GM18499 (cell line): ENCODE measurements at regions not wholly inside any gene's neighbourhood (a gene's known extent, or its start where the extent isn't known, plus 50 kb on each side); places are given as distances from the start of the nearest gene placed in this dataset.

Experiments used
- ATAC-seq: cut with Tn5 transposase; IDR thresholded peaks from one replicate; pipeline ENCODE4 v1.9.1; 2021; ENCODE audit warnings: moderate number of reproducible peaks; ENCODE audit not compliant: insufficient read depth, unreplicated experiment

DNA sequence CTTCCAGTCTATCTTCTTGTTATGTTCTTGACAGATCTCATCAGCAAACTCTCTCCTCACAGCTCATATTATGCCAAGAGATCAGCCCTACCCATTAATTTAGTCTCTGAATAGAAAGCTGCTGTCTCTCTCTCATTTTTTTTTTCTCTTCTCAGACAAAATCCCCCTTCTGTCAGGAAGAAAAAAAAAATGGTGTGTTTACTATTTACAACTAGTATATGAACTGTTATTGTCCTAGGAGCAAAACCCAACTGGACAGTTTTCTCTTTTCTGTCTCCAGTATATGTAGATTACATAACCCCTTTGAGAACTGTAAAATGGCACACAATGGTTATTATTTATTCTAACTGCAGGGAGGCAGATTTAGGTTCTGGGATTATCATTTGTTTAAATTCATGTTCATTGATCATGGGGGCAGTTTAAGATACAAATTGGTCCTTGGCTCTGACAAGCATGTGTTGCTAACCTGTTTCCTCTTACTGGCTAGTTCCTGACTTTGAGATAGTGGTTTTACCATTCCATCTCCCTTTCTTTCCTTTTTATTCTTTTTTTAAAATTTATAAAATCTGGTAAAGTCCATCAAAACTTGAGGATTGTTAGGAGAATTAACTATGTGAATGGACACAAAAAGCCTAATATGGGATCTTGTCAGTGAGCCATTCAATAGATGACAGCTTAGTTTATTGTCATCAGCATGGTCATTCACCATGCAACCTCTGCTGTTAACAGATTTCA is 210.0 kb upstream of the PAPPA start:
- ATAC-seq: no peak

DNA sequence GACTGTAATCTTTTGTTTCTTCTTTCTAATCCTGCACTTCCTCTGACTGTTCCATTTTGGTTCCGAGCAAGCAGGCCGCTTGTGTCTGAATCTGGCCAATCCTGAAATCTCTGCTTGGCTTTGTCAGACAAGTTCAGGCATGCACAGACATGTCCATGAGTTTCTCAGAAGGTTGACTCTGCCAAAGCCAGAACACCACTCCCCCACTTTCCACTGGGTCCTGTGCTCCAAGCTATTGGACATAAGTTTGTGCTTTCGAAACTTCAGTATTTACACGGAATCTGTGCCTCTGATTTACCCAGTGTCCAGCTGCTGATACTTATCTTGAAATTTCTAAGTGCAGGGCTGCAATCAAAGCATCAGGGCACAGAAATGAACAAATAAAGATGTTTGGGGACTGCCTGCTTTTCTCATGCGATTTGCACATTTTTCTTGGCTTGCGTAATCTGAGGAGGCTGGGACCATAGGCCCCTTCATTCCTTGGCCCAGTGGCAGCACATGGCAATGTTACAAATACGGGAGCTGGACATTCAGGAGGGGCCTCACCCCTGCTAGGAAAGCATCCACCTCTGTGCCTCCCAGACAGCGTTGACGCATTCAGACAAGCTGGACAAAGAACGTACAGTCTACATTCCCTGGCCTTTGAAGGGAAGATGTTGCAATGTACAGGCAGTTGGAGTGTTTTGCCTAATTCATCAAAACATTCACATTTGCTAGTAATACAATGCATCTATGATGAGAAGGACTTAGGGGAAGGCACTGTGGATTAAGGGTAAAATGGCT is 209.2 kb upstream of the PAPPA start:
- no peak for ATAC-seq

DNA sequence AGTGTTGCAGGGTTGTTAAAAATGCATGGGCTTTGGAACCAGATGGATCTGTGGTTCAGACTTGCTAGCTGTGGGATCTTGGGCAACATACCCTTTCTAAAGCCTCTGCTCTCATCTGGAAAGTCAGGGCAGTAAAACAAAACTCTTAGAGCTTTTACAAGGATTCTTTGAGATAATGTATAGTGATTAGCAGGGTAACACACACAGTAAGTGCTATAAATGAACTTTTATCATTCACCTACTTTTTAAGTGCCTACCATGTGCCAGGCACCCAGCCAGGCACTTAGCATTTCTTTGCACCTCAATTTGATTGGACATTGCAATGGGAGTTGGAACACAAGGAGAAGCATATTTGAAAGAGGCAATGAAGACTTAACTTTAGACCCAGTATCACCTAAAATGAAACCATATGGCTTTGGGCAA is 208.6 kb upstream of the PAPPA start:
- no peak for ATAC-seq

DNA sequence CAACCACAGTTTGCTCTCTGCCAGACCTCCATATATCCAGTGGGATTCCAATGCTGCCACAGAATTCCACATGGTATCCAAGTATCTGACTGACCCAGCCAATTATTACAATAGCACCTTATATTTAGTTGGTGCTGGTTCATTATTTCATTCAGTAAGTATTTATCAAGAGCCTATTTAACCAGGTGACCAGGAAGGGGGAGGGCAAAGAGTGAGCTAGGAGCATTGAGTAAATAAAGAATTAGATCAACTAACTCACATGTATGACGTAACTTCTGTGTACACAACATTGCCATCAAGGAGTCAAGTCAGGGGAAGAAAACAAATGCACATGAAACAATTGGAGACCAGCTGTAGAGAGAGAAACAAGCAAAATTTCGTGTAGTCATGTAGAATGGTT is 207.1 kb upstream of the PAPPA start:
- ATAC-seq: no peak

DNA sequence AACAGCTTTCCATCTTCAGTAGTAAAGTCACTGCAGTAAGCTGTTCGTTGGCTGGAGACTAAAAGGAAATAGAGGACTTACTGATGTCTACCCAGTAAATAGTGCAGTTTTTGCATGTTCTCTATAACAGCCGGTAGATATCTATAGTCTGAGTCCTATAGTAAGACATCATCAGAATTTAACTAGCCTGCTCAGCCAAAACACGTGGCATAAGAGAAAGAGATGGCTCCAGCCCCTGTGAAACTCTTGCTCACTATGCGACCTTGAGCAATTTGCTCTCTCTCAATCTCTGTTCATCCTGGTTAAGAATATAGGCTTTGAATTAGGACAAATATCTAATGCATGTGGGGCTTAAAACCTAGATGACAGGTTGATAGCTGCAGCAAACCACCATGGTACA is 201.6 kb upstream of the PAPPA start:
- no peak for ATAC-seq

DNA sequence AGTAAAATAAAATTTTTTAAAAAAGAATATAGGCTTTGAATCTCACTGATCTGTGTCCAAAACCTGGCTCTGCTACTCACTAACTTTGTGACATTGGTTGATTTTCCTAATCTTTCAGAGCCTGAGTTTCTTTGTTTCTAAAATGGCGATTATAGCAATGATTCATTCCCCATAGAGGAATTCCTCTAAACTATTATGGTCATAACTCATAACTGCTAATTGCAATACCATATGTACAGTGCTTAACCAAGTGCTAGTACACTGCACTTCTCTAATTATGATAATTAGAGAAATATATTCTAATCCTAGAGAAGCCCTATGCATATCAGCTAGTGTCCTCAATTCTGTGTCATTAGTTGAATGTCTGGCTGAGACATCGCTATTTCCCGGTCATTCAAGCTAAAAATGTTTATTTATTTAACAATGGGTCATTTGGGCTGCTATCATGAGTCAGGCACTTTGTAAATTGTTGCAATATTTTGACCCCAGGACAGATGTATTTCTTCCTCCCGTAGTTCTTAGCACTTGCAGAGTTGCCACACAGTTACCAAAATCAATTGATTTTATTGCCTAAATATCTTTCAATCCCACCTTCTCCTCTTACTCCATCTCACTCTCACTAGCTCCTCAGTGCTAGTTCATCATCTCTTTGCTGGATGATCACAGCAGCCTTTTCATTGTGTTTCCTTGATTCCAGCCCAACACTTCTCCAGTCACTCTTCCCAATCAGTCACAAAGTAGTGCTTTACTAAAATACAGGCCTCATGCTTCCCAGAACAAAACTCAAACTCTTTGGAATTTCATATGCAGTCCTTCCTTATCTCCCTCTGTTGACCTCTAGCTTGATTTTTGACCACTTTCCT is 200.9 kb upstream of the PAPPA start:
- no peak for ATAC-seq

DNA sequence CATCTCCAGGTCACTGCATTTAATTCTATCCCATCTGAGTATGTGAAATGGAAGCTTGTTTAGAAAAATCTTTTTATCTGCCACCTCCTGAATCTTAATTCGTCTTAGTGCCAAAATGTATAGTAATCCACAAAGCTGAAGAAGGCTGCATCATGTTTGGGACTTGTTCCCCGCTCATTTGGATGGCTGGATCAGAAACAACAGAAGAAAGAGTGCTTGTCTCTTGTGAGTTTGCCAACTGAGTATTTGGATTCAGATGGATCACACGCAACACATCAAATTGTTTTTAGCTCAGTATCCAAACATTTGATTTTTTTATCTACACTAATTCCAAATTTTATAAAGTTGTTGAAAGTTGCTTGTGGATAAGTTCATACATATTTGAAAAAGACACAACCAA is 197.2 kb upstream of the PAPPA start:
- ATAC-seq: no peak

DNA sequence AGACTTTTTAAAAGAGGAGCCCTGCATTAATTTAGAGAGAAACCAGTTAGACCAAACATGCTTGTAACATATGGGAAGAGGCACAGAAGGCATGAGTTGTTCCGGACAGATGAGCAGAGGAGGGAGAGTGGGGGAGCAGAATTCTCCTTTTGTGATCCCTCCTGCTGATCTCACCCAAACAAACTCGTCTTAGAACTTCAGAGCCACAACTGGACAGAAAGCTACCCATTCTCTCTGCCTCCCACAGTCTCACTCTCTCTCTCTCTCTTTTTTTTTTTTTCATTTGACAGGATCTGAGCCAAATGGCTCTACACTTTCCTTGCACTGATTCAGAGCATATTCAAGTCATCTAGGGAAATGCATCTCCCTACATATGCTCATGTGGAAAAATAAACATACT is 196.0 kb upstream of the PAPPA start:
- no peak for ATAC-seq

DNA sequence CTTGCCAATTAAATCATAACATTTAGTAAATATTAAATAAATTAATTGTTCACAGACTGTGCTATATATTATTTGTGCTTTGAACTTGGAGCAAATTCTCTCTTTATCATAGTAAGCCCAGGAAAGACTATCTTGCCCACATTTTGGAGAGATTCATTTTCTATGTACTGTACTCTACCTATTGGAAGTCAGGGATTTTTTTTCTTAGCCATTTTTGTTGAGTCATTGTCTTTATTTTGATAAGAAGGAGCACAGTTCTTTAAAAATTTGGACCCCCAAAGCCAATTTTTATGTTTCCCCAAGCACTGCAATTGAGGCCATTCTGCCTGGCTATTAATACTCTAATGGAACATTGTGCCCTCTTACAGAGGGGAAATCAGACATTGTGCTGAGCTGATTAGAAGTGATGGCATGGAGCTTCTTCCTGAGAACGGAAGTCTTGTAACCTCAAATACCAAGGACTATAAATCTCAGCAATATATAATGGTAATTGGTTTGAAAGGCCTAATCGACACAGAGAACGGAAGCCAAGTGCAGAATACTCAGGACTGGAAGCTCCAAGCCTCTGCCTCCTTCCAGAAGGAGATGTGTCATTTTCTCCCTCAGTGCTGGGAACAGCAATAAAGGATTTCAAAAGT is 188.8 kb upstream of the PAPPA start:
- no peak for ATAC-seq

DNA sequence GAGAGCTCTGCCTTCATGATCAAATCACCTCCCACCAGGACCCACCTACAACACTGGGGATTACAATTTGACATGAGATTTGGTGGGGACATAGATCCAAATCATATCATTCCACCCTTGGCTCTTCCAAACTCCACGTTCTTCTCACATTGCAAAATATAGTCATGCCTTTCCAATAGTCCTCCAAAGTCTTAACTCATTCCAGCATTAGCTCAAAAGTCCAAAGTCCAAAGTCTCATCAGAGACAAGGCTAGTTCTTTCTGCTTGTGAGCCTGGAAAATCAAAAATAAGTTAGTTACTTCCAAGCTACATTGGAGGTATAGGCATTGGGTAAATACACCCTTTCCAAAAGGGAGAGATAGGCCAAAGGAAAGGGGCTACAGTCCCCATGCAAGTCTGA is 186.9 kb upstream of the PAPPA start:
- ATAC-seq: no peak

DNA sequence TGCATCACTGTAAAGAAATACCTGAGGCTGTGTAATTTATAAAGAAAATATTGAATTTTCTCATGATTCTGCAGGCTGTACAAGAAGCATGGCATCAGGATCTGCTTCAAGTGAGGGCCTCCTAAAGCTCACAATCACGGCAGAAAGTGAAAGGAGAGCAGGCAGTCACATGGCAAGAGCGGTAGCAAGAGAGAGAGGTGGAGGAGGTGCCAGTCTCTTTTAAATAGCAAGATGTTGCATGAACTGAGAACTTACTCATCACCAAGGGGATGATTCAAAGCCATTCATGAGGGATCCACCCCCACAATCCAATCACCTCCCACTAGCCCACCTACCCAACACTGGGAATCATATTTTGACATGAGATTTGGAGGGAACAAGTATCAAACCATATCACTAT is 184.5 kb upstream of the PAPPA start:
- no peak for ATAC-seq

DNA sequence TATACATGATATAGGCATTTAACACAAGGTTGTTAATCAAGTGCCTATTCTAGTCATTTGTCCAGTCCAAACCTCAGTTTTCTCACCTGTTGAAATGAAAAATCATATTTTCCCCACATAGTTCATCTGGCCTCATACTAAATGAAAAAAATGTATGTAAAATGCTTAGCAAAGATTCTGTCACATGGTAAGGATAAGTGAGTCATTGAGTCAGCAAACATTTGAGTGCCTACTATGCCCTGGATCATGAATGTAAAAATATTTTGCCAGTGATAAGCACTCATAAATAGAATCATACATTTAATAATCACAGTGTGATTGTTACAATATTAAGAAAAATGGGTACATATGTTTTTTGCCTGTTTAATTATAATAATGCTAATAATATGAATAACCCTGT is 181.2 kb upstream of the PAPPA start:
- no peak for ATAC-seq

DNA sequence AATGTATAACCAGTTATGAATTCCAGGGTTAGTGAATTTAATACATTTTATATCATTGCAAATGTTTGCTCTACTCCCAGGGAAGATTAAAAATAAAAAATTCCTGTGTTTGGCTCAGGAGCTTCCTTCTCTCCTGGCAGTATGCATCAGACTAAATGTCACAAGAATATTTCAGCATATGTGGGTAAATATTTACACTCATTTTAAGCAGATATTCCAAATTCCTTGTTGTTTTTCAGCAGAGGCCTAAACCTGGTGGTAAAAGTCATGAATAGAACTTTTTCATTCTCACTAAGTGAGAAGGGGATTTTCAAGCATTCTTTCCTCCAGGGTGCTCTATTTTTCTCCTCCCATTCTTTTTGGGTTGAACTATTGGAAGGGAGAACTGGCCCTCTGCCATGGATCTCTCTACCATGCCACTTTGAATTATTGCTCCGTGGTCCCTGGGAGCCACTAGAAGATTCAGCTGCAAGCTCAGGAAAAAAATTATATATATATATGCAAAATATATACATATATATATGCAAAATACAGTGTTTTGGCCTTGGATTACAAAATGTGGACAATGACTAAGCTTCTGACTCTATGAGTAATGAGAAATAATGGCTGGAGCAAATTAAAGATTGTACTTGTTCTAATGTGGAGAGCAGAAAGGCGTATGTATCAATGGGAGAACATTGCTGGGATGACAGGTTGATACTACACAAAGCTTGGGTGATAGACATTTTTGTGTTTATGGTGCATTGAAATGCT is 180.6 kb upstream of the PAPPA start:
- ATAC-seq: no peak

DNA sequence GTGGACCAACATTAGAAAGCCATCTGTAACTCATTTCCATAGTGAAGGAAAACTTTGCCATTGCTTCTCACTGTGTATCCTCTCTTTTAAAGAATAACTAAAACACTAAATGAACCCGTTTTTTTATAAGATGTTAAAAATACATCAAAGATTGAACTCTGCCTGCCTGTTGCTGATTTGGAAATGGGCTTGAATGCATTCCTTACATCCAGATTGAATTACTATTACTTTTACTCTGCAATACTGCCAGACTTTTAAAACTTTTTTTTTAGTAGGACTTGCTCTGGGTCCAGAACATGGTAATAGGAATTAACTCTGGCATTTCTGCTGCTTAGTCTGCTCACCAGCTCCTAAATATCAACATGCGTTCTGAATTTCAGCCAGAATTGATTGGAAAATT is 176.8 kb upstream of the PAPPA start:
- ATAC-seq: no peak

DNA sequence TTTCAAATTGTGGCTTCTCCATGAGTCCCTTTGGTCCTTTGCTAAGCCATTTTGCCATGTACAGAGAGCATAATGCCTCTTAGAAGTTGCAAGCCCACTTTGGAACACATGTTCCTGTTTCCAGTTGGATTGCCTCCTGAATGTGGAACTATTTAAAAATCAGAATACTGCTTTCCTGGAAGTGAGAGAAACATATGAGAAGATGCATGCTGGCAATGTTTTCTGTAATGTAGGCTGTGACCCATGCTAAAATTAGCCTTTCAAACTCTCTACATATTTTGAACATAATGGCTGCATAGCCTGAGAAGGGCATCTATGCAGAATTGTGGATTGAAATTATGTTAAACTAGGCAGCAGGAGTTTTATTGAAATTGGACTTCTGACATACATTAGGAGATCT is 175.5 kb upstream of the PAPPA start:
- no peak for ATAC-seq

DNA sequence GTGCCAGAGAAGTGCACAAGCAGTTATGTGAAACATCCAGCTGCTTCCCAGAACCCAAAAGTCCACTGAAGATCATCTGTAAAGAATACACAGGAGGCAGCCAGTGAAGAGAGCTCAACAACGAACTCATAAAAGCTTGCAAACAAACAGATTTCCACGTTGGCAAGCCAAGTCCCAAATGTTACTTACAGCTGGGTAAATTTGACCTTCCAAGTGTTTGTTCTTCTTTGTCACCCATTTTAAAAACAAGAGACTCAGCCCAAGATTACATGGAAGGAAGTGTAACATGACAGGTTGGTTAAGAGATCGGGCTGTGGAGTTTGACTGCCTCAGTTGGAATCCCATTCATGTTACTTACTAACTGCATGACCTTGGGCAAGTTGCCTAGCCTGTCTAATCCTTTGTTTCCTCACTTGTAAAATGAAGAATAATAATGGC is 174.9 kb upstream of the PAPPA start:
- no peak for ATAC-seq

DNA sequence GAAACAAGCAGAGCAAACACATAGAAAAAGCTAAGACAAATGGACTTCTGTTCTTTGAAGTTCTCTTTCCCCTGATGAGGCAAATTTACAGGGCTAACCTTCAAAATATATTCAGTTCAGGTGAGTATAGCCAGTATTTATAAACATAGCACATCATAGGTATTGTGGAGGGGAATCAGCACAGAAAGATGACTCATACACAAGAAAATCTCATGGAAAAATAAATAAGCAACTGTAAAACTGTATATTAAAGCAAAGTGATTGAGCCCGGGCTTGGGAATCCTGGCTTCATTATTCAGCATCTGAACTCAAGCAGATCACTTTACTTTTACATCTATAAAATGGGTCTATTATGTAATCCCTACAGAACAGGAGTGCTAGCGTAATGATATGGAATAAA is 173.5 kb upstream of the PAPPA start:
- ATAC-seq: no peak

DNA sequence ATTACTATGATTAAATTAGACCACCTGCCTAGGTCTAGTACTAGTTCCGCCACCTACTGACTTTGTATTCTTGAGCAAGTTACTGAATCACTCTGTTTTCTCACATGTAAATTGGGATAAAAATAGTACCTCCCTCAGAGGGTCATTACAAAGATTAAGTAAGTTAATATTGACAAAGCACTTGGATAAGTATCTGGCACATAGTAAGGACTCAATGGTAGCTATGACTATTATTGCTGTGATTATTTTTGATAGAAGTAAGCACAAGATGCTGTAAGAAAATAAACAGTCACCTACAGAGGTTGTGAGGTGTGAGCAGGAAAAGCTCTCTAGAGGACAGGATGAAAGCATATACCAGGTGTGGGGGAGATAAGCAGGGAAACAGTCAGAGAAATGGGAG is 173.1 kb upstream of the PAPPA start:
- ATAC-seq: no peak

DNA sequence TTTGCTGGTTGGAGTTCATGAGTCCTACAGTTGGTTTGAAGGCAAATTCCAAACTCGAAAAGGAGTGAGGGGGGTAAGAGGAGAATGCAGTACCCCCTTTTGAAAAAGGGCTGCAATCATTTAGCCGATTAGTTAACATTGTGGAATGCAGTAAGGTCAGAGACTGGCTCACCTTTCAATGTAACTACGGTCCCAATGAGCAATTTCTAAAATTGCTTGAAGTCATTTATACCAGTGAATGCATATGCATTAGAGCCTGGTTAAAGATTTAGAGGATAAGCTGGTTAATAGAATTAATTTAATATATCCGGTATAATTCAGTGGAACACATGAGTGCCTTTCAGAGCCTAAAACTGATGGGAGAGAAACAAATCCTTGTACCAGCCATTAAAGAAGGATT is 172.6 kb upstream of the PAPPA start:
- ATAC-seq: no peak

DNA sequence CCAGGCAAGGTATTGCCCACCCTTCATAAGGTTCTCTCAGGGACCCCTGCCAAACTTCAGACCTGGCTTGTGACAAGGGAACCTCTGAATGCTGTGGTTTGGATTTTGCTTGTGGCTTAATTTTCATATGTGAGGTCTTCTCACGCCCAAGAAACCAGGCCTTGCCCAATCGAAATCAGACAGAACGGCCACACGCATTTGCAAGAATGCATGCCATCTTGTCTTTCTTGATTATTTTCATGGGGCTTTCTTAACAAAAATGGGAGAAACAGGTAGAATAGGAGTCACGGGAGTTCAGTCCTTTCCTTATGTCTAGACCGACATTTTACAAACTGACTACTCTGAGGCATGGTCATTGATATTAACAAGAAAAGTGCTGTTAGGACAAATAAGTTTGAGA is 170.2 kb upstream of the PAPPA start:
- no peak for ATAC-seq
